NCI-H82 treated with DMSO at 0.1 percent for 48 hours (cell line): ENCODE measurements at regions not wholly inside any gene's neighbourhood (a gene's known extent, or its start where the extent isn't known, plus 50 kb on each side); places are given as distances from the start of the nearest gene placed in this dataset.
"Not testable (repeated sequence)": the region's sequence is repeated elsewhere in the genome, so short reads cannot be mapped to it uniquely, and the experiment has no call there.

ENCODE experiments used
- DNase-seq: peaks from one replicate; lab custom pipeline; 2025; ENCODE audit not compliant: unreplicated experiment; lab: John Stamatoyannopoulos, UW

DNA sequence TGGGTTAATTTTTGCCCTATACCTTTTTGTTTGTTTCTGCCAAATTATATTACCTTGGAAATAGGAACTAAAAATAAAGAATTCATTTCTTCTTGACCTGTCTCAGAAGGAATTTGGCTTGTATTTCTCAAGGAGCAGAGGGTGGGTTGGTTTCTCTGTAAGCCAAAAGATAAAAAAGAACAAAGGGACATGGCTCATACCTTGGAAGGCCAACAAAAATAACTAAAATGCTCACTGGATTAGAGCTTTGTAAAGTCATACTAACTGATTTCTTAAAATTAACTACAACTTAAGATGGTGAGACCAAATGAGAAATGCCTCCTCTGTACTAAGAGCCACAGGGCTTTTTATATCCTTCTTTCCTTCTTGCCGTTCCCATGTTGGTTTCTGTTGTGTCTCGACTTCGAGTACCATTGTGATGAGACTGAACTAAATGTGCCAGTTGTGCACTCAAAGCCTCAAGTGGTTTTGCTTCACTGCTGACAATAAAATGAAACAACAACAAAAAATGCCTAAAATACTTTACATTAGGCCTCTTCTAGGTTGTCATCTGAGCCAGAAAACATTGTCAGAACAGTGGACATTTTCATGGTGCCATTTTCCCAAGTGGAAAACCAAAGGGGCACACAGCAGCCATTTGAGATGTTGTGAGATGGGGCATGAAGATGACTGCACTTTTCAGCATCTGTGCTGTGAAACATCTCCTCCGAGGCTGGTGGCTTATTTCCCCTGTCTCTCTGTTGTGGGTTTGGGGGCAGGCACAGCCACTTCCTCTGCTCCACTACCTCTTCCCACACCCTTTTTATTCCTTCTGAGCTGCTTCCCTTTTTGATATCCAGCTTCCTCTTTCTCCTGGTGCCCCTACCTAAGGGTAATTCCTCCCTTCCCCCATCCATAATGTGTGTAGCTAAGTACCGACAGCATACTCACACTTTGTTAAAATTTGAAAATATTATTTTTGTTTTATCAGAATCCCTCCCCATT lies 51.8 kb upstream of the AGR3 start:
- DNase-seq: no peak

DNA sequence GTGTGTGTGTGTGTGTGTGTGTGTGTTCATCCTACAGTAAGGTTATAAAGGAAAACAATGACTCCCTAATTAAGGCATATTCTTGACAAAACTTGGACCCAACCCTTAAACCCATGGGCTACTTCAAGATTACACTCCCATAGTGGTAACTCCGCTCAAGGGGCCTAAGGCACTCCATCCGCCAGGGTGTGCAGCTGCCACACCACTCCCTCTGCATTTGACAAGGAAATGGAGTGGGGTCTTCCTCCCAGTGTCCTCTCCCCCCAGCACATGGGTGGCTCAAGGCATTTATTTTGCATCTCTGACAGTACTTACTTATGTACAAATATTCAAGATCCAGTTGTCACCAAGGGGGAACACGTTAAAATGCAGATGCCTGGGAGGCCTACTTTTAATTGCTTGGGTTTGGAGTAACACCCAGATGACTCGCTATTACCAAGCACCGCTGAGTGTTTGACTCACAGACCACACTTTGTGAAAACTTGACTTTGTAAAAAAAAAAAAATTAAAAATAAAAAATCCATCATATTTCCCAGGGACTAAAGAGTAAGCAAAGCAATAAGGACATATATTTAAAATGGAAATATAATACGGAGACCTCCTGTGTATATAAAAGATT lies 53.0 kb upstream of the AGR3 start:
- DNase-seq: no peak

DNA sequence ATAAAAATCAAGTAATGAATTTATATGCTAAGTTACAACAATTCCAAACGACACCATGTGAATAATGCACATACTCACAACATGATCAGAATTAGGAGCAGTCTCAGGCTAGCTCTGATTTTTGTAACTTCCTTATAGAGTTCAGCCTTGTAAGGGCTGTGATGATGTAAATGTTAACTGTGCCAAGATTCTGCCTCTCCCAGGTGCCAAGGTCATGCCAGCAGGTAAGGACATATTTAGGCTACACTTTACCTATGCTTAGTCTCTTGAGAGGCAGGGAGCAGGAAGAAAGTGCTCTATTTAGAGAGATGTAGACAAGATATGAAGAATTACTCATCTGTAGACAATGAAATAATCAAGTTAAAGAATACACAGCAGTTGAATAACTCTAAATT lies 53.6 kb upstream of the AGR3 start:
- DNase-seq: no peak

DNA sequence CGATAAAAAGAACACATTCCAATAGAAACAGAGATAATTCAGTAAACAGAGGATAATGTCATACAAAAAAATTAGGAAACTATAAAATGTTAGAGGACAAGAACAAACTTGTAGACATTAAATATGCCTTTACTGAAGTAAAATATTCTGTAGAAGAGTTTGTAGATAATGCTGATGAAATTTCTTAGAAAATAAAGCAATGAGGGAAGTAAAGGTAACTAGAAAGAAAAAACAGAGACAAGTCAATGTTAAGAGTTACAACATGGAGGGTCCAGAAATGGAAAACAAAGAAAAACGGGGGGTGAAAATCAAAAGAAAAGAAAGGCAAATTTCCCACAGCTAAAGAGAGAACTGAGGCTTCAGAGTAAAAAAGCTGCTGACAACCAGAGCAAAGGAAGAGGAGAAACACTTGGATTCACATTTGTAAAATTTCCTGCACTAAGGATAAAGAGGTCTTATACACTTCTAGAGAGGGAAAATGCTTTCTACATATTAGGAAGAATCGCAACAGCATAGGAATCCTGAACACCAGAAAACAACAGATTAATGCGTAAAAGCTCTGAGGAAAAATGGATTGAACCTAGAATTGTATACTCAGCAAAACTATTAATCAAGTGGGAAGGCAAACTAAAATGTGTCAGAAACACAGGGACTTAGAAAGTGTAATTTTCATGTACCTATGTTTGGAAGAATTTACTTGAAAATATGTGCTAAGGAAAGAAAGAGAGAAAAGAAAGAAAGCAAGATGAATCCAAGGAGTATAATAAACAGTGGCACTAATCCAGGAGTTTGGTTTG lies 55.0 kb upstream of the AGR3 start:
- DNase-seq: no peak

DNA sequence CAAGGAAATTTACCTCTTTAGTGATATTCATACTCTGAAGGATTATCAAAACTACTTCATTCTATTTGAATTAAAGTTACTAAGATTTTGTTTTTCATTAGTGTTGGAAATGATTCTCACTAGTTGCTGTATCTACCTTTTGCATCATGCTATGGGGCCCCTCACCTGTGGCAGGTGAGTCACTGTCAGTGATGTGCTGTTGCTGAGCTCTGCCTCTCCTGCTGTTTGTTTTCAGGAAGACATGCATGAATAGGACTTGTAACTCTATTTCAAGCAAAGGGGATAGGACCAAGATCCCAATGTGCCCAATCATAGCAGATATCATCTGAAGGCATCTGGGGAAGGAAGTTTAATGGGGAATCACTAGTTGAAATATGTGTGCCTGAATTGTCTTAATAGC lies 57.4 kb upstream of the AGR3 start:
- DNase-seq: no peak

DNA sequence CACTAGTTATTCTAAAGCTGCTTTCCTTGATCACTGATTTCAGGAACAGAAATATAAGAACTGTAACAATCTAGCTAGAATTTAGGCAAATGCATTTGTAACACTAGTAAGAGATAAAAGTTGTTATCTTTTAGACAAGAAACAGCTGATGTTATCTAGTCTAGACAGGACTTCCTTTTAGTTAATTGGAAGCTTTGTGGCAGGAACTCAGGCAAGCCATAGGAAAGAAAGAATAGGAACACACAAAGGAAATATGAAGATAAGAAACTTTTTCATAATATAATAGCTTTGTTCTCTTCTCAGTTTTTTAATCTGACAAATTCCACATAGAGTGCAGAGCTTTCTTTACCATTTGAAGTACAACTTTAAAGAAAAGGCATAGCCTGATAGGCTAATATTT lies 59.0 kb upstream of the AGR3 start:
- DNase-seq: no peak

DNA sequence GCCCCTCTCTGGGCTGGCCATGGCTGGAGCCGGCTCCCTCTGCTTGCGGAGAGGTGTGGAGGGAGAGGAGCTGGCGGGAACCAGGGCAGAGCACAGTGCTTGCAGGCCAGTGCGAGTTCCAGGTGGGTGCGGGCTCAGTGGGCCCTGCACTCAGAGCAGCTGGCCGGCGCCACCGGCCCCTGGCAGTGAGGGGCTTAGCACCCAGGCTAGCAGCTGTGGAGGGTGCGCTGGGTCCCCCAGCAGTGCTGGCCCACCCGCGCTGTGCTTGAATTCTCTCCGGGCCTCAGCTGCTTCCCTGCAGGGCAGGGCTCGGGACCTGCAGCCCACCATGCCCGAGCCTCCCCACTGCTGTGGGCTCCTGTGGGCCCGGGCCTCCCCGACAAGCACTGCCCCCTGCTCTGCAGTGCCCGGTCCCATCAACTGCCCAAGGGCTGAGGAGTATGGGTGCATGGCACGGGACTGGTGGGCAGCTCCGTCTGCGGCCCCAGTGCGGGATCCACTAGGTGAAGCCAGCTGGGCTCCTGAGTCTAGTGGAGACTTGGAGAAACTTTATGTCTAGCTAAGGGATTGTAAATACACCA lies 61.2 kb upstream of the AGR3 start:
- DNase-seq: no peak

DNA sequence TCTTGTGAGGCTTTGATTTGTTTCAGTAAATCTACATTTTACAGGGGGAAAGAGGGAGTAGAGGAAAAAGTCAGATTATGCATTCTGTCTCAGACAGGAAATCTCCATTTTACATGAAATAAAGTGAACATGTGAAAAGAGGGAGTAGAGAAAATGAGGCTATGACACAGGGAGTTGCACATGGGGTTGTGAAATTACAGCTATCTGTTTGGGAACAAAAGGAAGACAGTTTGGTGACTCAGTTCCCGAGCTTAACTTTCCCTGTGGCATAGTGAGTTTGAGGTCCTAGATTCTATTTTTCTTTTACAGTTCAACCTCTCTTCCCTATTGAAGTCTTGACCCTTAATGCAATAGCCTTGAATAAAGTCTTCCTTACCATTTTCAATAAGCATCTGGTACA lies 63.2 kb upstream of the AGR3 start:
- no peak for DNase-seq

DNA sequence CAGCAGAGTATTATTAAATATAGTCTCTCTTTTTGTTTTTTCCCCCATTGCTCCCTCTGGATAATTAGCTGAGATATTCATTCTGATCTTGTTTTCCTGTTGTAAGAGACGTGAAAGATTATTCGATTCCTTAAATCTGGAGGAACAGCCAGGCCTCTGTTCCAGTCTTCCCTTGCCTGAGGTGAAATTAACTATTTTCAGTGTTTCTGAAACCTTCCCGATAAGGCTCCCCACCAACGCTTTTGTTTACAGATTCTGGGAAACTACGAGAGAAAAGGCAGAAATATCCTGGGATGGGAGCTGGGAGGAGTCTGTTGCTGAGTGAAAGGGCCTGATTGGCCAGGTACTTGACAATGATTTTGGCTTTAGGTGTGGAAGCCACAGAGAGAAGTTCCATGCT lies 63.6 kb upstream of the AGR3 start:
- no peak for DNase-seq

DNA sequence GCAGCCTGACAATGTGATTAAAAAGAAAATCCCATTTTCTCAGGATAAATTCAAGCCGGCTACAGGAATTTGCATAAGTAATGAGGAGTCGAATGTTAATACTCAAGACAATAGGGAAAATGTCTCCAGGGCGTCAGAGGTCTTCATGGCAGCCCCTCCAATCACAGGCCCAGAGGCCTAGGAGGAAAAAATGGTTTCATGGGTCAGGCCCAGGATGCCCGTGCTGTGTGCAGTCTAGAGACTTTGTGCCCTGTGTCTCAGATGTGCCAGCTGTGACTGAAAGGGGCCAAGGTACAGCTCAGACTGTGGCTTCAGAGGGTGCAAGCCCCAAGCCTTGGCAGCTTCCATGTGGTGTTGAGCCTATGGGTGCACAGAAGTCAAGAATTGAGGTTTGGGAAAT lies 66.3 kb upstream of the AGR3 start:
- not testable (repeated sequence) for DNase-seq

DNA sequence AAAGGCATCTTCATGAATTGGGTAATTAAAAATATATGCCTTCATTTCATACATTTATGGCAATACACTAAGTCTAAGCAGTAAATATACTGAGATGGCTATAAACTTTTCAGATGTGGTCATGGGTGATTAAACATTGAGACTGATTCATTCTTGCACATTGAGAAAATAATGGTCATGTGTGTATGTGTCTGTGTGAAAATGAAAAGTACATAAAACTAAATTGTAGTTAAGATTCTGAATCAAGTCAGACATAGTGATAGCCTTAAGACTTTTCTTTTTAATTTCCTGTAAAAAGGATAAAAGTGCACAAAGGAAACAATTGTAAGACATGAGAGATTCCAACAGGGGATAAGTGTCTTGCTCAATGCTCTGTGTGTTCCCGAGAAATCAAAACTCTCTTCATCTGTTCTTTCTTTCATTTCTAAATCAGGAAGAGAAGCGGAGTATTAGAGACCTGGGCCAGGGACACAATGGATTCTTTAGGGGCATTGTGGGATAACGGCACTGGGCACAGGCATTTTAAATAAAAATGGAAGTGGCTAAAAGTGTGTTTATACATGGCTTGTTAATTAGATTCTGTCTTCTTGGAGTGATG lies 69.8 kb upstream of the AGR3 start:
- DNase-seq: no peak

DNA sequence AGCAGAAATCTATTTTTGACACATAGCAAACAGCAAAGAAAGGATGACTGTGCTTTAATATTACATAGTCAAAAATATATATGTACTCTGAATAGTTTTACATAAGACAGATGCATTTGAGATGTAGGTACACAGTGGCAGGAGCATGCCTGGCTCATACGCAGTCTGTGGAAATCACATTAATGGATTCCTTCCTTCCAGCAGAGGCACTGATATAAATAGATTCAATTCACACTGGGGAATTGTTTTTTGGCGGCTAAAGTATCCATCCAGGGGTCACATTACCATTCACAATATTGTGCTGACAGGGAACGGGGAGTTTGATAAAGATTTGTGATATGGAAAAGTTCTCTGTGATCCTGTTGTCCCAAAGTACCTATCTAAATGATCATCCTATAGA lies 72.5 kb upstream of the AGR3 start:
- no peak for DNase-seq

DNA sequence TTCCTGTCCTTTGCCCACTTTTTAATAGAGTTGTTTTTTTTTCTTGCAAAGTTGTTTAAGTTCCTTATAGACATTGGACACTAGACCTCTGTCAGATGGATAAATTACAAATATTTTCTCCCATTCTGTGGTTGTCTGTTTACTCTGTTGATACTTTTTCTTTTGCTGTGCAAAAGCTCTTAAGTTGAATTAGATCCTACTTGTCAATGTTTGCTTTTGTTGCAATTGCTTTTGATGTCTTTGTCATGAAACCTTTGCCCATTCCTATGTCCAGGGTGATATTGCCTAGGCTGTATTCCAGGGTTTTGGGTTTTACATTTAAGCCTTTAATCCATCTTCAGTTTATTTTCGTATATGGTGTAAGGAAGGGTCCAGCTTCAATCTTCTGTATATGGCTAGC lies 76.9 kb upstream of the AGR3 start:
- DNase-seq: no peak

DNA sequence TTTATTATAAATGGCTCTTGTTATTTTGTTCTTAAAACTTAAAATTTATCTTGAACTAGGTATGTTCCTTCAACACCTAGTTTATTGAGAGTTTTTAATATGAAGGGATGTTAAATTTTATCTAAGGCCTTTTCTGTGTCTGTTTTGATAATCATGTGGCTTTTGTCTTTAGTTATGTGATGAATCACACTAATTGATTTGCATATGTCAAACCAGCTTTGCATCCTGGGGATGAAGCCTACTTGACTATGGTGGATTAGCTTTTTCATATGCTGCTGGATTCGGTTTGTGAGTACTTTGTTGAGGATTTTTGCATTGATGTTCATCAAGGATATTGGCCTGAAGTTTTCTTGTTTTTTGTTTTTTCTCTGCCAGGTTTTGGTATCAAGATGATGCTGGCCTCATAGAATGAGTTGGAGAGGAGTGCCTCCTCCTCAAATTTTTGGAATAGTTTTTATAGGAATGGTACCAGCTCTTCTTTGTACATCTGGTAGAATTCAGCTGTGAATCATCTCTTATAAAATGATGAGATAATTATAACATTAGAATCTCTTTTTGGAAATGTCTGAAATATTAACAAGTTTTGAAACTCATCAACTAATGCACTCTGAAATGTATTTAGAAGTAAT lies 78.7 kb upstream of the AGR3 start:
- DNase-seq: no peak

DNA sequence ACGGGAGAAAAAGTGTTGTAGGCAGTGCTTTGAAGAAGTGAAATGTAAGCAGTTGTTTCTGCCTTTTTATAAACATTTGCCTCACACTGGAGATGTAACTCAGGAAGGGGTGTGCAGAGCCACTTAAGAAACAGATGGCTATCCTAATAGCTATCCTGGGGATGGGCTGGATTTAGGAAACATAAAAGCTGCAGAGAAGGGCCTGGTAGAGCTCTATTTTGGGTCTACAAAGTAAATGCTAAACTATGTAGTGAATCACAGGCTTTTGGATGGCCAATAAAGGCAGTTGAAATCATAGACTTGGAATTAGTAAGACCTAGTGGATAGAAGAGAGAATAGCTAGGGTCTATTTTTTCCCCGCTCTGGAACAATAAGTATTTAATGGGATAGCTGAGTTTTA lies 79.9 kb upstream of the AGR3 start:
- DNase-seq: no peak

DNA sequence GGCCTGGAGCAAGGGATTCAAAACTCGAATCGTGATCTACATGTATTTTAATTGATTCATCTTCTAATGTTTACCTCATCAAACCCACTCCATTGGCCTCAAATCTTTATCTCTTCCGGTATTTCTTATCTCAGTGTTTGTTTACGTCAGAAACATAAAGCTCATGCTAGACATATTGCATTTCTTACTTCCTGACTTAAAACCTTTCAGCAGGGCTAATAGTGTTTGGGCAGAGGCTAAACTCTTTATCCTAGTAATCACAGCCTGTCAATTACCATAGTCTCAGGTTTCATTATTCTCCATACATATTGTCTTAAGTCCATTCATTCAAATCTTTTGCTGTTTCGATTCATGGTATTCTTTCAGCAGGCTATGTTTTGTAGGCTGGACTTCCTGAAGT lies 81.3 kb upstream of the AGR3 start:
- peak; percentile 37 for DNase-seq

DNA sequence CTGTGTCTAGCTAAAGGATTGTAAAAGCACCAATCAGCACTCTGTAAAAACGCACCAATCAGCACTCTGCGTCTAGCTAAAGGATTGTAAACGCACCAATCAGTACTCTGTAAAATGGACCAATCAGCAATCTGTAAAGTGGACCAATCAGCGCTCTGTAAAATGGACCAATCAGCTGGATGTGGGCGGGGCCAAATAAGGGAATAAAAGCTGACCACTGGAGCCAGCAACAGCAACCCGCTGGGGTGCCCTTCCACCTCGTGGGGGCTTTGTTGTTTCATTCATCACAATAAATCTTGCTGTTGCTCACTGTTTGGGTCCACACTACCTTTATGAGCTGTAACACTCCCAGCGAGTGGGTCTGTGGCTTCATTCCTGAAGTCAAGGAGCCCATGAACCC lies 83.9 kb upstream of the AGR3 start:
- not testable (repeated sequence) for DNase-seq

DNA sequence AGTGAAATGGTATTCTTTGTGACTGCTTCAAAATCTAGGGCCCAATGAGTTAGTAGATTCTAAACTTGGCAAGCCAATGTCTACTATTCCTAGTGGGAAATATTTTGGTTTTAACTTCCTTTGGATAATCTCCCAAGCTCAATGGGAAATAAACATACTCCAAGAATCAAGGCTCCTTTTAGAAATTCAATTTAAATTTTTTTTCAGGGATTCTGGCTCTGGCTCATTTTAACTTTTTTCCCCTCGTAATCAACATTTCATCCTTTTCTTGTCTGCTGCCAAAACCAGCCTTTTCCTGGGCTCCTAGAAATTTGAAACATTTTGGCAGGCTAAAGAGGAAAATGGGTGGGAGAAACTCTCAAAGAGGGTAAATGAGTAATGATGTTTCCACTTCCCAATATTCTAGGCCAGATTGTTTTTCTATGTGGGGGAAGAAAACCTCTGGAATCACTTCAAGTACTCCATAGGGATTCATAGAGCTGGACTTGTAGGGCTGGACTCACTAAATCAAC lies 85.6 kb upstream of the AGR3 start:
- DNase-seq: no peak

DNA sequence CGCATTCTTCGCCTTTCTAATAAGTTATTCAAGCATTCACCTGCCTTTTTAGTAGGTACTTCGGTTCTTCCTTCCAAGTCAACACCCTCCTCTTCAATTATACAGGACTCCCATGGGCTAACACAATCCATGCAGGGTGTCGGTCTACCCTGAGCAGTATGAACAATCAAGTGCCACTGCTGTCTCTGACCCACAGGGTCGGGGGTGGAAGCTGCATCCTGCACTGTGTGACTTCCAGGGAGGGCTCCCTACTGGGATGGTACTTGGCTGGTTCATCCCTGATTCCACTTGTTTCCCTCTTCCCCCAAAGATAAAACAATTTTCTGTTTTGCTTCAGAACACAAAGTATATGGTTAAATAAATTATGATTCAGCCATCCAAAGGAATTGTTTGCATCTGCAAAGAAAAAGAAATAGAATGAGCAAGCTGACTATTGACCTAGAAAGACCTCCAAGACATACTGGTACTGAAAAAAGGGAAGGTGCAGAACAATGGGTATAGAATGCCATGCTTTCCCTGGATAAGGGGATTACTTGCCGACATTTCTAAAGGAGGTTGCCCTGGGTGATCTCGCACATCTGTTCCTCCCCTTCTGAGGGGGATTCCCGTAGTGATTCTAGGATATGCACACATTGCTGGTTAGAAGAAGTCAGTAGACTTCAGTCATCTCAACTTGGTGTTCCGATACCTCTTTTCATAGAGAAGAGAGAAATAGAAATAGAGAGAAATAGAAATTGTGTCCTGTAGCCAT lies 89.1 kb upstream of the AGR3 start:
- DNase-seq: peak; percentile 37

DNA sequence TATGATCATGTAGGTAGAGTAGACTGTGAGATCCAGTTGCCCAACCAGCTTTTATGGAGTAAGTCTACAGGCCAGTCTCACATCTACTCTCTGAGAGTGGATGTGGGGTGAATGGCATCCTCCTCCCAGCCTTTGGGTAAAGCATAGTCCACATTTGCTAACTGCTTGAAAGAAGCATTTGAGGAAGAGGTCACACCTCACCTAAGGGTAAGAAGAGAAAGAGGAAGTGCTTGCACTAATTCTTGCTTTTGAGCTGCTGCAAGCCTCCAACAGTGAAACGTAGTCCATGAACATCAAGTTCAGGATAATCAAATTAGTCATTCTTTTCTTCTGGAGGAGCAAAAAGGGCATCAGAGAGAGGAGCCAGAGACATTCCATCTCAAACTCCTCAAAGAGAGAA lies 93.9 kb upstream of the AGR3 start:
- no peak for DNase-seq
